KMS-11 (cell line): ENCODE measurements at regions not wholly inside any gene's neighbourhood (a gene's known extent, or its start where the extent isn't known, plus 50 kb on each side); places are given as distances from the start of the nearest gene placed in this dataset.
A peak's percentile ranks its signal among the peaks of the same experiment; 100 is the strongest.
"Not testable (repeated sequence)": the region's sequence is repeated elsewhere in the genome, so short reads cannot be mapped to it uniquely, and the experiment has no call there.

Experiments used
- H2AFZ ChIP-seq: fragments of 200-600 bp; sonication (generic); 2 replicates; pipeline ENCODE4 v1.6.1; 2016; ENCODE audit warnings: antibody characterized with exemption, mixed run types, low read depth
- H3K27ac ChIP-seq: fragments of 200-600 bp; sonication (generic); 2 replicates; pipeline ENCODE4 v1.6.1; 2016; ENCODE audit warnings: mild to moderate bottlenecking, mixed run types
- H3K27me3 ChIP-seq: fragments of 200-600 bp; sonication (generic); 2 replicates; pipeline ENCODE4 v1.6.1; 2017; ENCODE audit warnings: mild to moderate bottlenecking, low read depth, mixed run types, moderate library complexity; ENCODE audit not compliant: insufficient read depth
- H3K36me3 ChIP-seq: fragments of 200-600 bp; sonication (generic); 2 replicates; pipeline ENCODE4 v1.6.1; 2017; ENCODE audit warnings: mild to moderate bottlenecking, mixed run types; ENCODE audit not compliant: insufficient read depth
- H3K4me1 ChIP-seq: fragments of 200-600 bp; sonication (generic); 2 replicates; pipeline ENCODE4 v1.6.1; 2016; ENCODE audit warnings: mild to moderate bottlenecking, low read depth, mixed run types; ENCODE audit not compliant: poor library complexity, severe bottlenecking
- H3K4me2 ChIP-seq: fragments of 200-600 bp; sonication (generic); 2 replicates; pipeline ENCODE4 v1.7.0; 2016; ENCODE audit warnings: mild to moderate bottlenecking, mixed run types
- H3K4me3 ChIP-seq: fragments of 200-600 bp; sonication (generic); IDR thresholded peaks from 2 replicates; pipeline ENCODE4 v1.6.1; 2017; ENCODE audit warnings: low read depth, low read length, mixed read lengths; ENCODE audit not compliant: insufficient read depth
- H3K79me2 ChIP-seq: fragments of 200-600 bp; sonication (generic); 2 replicates; pipeline ENCODE4 v1.6.1; 2016; ENCODE audit warnings: low read depth, mixed run types; ENCODE audit not compliant: insufficient read depth
- H3K9ac ChIP-seq: fragments of 200-600 bp; sonication (generic); 2 replicates; pipeline ENCODE4 v1.6.1; 2016; ENCODE audit warnings: mild to moderate bottlenecking, mixed run types
- H4K20me1 ChIP-seq: fragments of 200-600 bp; sonication (generic); 2 replicates; pipeline ENCODE4 v1.6.1; 2016; ENCODE audit warnings: mild to moderate bottlenecking, mixed run types; ENCODE audit not compliant: insufficient read depth
- CTCF ChIP-seq: fragments of 200-600 bp; sonication (generic); conservative IDR thresholded peaks from 2 replicates; pipeline ENCODE4 v1.6.1; 2017; ENCODE audit warnings: low read depth, mild to moderate bottlenecking, antibody characterized with exemption, low read length, moderate library complexity, mixed read lengths

- no peaks in the 10 kb centered on the region for H3K79me2 ChIP-seq
- no peak overlapping the region for H3K4me3 ChIP-seq
- H3K9ac ChIP-seq = no peak overlapping the region
- no peaks in the 10 kb centered on the region for H3K36me3 ChIP-seq
- no peak overlapping the region for H2AFZ ChIP-seq
- no peak for TF ChIP-seq CTCF
- no peaks in the 10 kb centered on the region for H3K4me1 ChIP-seq
- H3K27ac ChIP-seq = no peak overlapping the region
- H4K20me1 ChIP-seq = no peaks in the 10 kb centered on the region
- H3K27me3 ChIP-seq = no peaks in the 10 kb centered on the region
- H3K4me2 ChIP-seq = no peak overlapping the region
These were observed 2695.0 kb upstream of the DEFB115 start for GRCh38 chr20:28562510-28562898.

DNA sequence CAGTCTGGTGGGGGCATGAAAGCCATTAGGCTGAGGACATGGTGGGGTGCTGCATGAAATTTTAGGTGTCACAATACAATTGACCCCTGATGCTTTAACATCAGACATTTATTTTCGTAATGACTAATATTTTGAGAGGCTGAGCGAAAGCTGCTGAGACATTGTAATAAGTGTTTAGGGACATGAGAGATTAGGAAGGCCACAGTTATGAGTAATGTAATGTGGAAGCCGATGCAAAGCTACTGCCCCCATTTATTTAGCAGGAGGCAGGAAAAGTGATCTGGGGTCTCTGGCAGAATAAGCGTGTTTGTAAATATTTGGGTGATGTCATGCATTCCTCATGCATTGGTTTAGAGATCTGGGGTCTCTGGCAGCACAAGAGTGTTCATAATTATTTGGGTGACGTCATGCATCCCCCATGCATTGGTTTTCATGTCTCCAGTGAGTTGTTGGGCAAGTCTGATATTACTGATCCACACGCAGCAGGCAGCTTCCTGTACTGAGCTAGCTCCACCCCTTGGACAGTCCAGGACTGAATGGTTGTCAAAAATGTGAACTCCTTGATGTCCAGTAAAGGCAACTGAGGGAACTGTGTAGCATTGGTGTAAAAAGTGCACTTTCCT is 2694.5 kb upstream of the DEFB115 start:
- not testable (repeated sequence) for H3K4me1 ChIP-seq, H3K4me2 ChIP-seq, H3K36me3 ChIP-seq, H3K4me3 ChIP-seq, H3K27me3 ChIP-seq, H3K9ac ChIP-seq, H4K20me1 ChIP-seq, H3K79me2 ChIP-seq, H2AFZ ChIP-seq, H3K27ac ChIP-seq

DNA sequence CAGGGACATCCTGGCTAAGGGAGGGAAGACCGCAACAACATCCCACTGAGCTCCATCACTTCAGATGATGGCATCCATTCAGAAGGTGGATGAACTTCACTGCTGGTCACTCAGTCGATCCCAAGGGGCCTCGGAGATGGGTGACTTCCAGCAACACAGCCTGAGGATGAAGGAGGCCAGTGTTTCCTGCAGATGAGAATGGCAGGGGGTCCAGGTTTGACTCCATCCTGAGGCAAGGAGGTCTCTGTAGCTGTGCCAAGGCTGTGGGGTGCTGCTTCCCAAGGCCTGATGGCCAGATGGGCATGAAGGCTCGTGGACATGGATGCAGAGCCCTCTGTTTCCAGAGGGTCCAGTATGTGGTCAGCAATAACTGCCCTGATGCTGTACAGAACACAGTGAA is 2693.4 kb upstream of the DEFB115 start:
- not testable (repeated sequence) for H3K36me3 ChIP-seq, H2AFZ ChIP-seq, H3K79me2 ChIP-seq, H3K4me2 ChIP-seq, H4K20me1 ChIP-seq, H3K27ac ChIP-seq, H3K4me3 ChIP-seq, H3K9ac ChIP-seq, H3K4me1 ChIP-seq, H3K27me3 ChIP-seq

- not testable (repeated sequence) for H3K4me1 ChIP-seq, H3K79me2 ChIP-seq, H3K27me3 ChIP-seq, H3K4me3 ChIP-seq, H3K27ac ChIP-seq, H2AFZ ChIP-seq, H3K36me3 ChIP-seq, H3K9ac ChIP-seq, H3K4me2 ChIP-seq, H4K20me1 ChIP-seq
These were observed 2692.6 kb upstream of the DEFB115 start for GRCh38 chr20:28564688-28565463.

- not testable (repeated sequence) for H3K27me3 ChIP-seq, H3K4me1 ChIP-seq, H2AFZ ChIP-seq, H4K20me1 ChIP-seq, H3K9ac ChIP-seq, H3K36me3 ChIP-seq, H3K27ac ChIP-seq, H3K79me2 ChIP-seq, H3K4me3 ChIP-seq, H3K4me2 ChIP-seq
- TF ChIP-seq CTCF = peak; percentile 27; the same call in 1 of the 2 replicates
These were observed 2681.5 kb upstream of the DEFB115 start for GRCh38 chr20:28575991-28576390.

DNA sequence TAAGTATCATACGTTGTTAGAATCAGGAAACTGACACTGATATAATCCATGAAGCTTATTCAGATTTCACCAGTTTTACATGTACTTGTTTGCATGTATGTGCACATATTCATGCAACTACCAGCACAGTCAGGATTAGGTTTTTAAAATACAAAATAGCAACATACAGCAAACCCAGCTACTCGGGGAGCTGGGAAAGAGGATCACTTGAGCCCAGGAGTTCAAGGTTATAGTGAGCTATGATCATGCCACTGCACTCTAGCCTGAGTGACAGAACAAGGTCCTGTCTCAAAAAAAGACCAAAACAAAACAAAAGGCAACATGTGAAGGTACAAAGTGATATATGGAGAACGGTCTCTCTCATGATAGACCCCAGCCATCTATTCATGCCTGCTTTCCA is 2665.8 kb upstream of the DEFB115 start:
- H2AFZ ChIP-seq, H3K79me2 ChIP-seq, H3K4me3 ChIP-seq, H3K4me1 ChIP-seq, H3K27ac ChIP-seq, H3K9ac ChIP-seq, H3K4me2 ChIP-seq, H3K36me3 ChIP-seq, H4K20me1 ChIP-seq, H3K27me3 ChIP-seq: not testable (repeated sequence)

DNA sequence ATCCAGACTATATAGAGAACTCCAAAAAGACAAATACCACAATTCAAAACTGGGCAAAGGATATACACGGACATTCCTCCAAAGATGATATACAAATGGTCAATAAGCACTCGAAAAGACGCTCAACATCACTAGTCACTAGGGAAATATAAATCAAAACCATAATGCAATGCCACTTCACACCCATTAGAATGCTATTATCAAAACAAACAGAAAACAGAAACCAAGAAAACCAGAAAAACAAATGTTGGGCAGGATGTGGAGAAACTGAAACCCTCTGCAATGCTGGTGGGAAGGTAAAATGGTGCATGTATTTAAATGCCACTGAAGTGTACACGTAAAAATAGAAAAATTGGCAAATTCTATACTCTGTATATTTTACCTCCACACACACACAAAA is 2664.1 kb upstream of the DEFB115 start:
- not testable (repeated sequence) for H4K20me1 ChIP-seq, H3K9ac ChIP-seq, H3K36me3 ChIP-seq, H3K79me2 ChIP-seq, H3K4me3 ChIP-seq, H3K27ac ChIP-seq, H2AFZ ChIP-seq, H3K4me1 ChIP-seq, H3K4me2 ChIP-seq, H3K27me3 ChIP-seq

- not testable (repeated sequence) for H4K20me1 ChIP-seq, H3K27me3 ChIP-seq, H2AFZ ChIP-seq, H3K27ac ChIP-seq, H3K9ac ChIP-seq, H3K4me2 ChIP-seq, H3K4me3 ChIP-seq, H3K79me2 ChIP-seq, H3K36me3 ChIP-seq, H3K4me1 ChIP-seq
These were observed 2663.0 kb upstream of the DEFB115 start for GRCh38 chr20:28594476-28594875.

DNA sequence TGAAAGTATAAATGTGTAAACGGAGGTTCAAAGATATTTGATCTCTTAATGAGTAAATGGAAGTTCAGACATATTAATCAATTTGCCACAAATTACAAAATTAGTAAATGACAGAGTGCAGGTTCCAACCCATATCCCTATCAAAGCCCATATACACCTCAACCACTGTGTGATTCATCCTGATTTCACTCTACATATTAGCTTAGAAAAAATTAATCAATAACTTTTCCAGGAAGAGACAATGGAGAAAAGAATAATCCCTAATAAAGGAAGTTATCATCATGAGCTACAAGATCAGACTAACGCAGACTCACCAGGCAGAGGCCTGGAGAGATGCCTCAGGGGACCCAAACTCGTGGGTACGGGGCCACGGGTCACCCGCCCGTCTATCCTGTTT is 2655.5 kb upstream of the DEFB115 start:
- H3K79me2 ChIP-seq, H3K4me1 ChIP-seq, H3K9ac ChIP-seq, H3K4me3 ChIP-seq, H3K27ac ChIP-seq, H4K20me1 ChIP-seq, H3K4me2 ChIP-seq, H3K27me3 ChIP-seq, H2AFZ ChIP-seq, H3K36me3 ChIP-seq: not testable (repeated sequence)
